IMR-90 (cell line): ENCODE measurements at regions not wholly inside any gene's neighbourhood (a gene's known extent, or its start where the extent isn't known, plus 50 kb on each side); places are given as distances from the start of the nearest gene placed in this dataset.

ENCODE experiments used
- ATAC-seq: fragments of 200-7000 bp; cut with Tn5 transposase; 2 replicates; pipeline ENCODE4 v1.9.1; 2020; ENCODE audit warnings: low read depth, mild to moderate bottlenecking, moderate library complexity
- BruUV-seq: library from RNA; stranded (reverse); fragments of 400-500 nt; replicated peaks from 2 replicates; lab custom pipeline; 2021; lab: Mats Ljungman, UMichigan
- CTCF ChIA-PET: fragments of 300-600 bp; formaldehyde crosslinking; extraction: SDS; loops from one replicate; lab custom pipeline; 2021; ENCODE audit warnings: antibody characterized with exemption; lab: Yijun Ruan, JAX
- POLR2A ChIA-PET: fragments of 300-600 bp; sonication (Branson Sonifier 250); formaldehyde crosslinking; loops from one replicate; lab custom pipeline; 2022; ENCODE audit warnings: antibody characterized with exemption; ENCODE audit not compliant: unreplicated experiment; lab: Charles Lee
- DNase-seq: peaks from one replicate; pipeline ENCODE4 v3.0.0; 2013
- H2AFZ ChIP-seq: replicated peaks from 2 replicates; pipeline ENCODE3; 2013; ENCODE audit warnings: low read length, mild to moderate bottlenecking; ENCODE audit not compliant: poor library complexity
- H2AK5ac ChIP-seq: 2 replicates; pipeline ENCODE4 v1.6.1; 2013; ENCODE audit warnings: low read depth, low read length, inconsistent platforms
- H2AK9ac ChIP-seq: replicated peaks from 2 replicates; pipeline ENCODE3; 2013; ENCODE audit warnings: mild to moderate bottlenecking, low read depth, low read length, moderate library complexity; ENCODE audit not compliant: poor library complexity
- H2BK120ac ChIP-seq: 2 replicates; pipeline ENCODE4 v1.6.1; 2013; ENCODE audit warnings: low read depth, low read length, inconsistent platforms
- H2BK15ac ChIP-seq: 3 replicates; pipeline ENCODE4 v1.6.1; 2013; ENCODE audit warnings: low read depth, low read length, inconsistent platforms
- H2BK20ac ChIP-seq: 2 replicates; pipeline ENCODE4 v1.6.1; 2013; ENCODE audit warnings: low read depth, mild to moderate bottlenecking, inconsistent platforms, low read length, moderate library complexity
- H2BK5ac ChIP-seq: 2 replicates; pipeline ENCODE4 v1.6.1; 2013; ENCODE audit warnings: mild to moderate bottlenecking, low read depth, low read length, inconsistent platforms; ENCODE audit not compliant: poor library complexity, severe bottlenecking
- H3K14ac ChIP-seq: replicated peaks from 2 replicates; pipeline ENCODE4 v1.6.1; 2013; ENCODE audit warnings: low read depth, low read length, inconsistent platforms
- H3K18ac ChIP-seq: 2 replicates; pipeline ENCODE4 v1.6.1; 2013; ENCODE audit warnings: low read depth, low read length, control low read depth
- H3K23ac ChIP-seq: 2 replicates; pipeline ENCODE4 v1.6.1; 2013; ENCODE audit warnings: low read depth, low read length, inconsistent platforms
- H3K27ac ChIP-seq: 2 replicates; pipeline ENCODE4 v1.5.1; 2013; ENCODE audit warnings: mild to moderate bottlenecking, control low read depth, low read length; ENCODE audit not compliant: insufficient read depth
- H3K27me3 ChIP-seq: 2 replicates; pipeline ENCODE4 v1.6.1; 2013; ENCODE audit warnings: low read length; ENCODE audit not compliant: control insufficient read depth, insufficient read depth
- H3K36me3 ChIP-seq: 2 replicates; pipeline ENCODE4 v1.6.1; 2013; ENCODE audit warnings: low read length, mixed read lengths; ENCODE audit not compliant: control insufficient read depth, insufficient read depth
- H3K4ac ChIP-seq: 2 replicates; pipeline ENCODE4 v1.6.1; 2013; ENCODE audit warnings: low read depth, low read length, inconsistent platforms
- H3K4me1 ChIP-seq: 2 replicates; pipeline ENCODE4 v1.6.1; 2013; ENCODE audit warnings: low read length, mixed read lengths; ENCODE audit not compliant: control insufficient read depth, insufficient read depth
- H3K4me2 ChIP-seq: 2 replicates; pipeline ENCODE4 v1.6.1; 2013; ENCODE audit warnings: low read depth, mild to moderate bottlenecking, control low read depth, low read length, moderate library complexity
- H3K4me3 ChIP-seq: 2 replicates; pipeline ENCODE4 v1.5.1; 2013; ENCODE audit warnings: low read depth, mild to moderate bottlenecking, control low read depth, low read length, moderate library complexity; ENCODE audit not compliant: insufficient read depth
- H3K56ac ChIP-seq: 2 replicates; pipeline ENCODE4 v1.6.1; 2013; ENCODE audit warnings: low read length, inconsistent platforms; ENCODE audit not compliant: insufficient read depth; ENCODE audit errors: extremely low read depth
- H3K79me1 ChIP-seq, 2 experiments: 2 replicates each; pipeline ENCODE4 v1.6.1; 2013; ENCODE audit warnings: low read length in 2 of 2, inconsistent platforms in 1 of 2, low read depth in 1 of 2
- H3K9ac ChIP-seq: 2 replicates; pipeline ENCODE4 v1.6.1; 2013; ENCODE audit warnings: low read depth, low read length, control low read depth
- H3K9me1 ChIP-seq: 2 replicates; pipeline ENCODE4 v1.6.1; 2013; ENCODE audit warnings: low read length, inconsistent platforms; ENCODE audit not compliant: insufficient read depth
- H3K9me3 ChIP-seq: 2 replicates; pipeline ENCODE4 v1.6.1; 2013; ENCODE audit warnings: low read length; ENCODE audit not compliant: control insufficient read depth, insufficient read depth
- H4K20me1 ChIP-seq: 2 replicates; pipeline ENCODE4 v1.6.1; 2013; ENCODE audit warnings: low read length, inconsistent platforms; ENCODE audit not compliant: insufficient read depth
- H4K5ac ChIP-seq: 2 replicates; pipeline ENCODE4 v1.6.1; 2013; ENCODE audit warnings: mild to moderate bottlenecking, low read depth, low read length, control low read depth
- H4K8ac ChIP-seq, 2 experiments: 2 replicates each; pipeline ENCODE4 v1.6.1; 2013; ENCODE audit warnings: low read depth in 2 of 2, low read length in 2 of 2, control low read depth in 1 of 2, inconsistent platforms in 1 of 2
- H4K91ac ChIP-seq: 2 replicates; pipeline ENCODE4 v1.6.1; 2013; ENCODE audit warnings: low read depth, low read length, inconsistent platforms; ENCODE audit not compliant: insufficient read depth
- CTCF ChIP-seq: conservative IDR thresholded peaks from 2 replicates; pipeline ENCODE4 v1.5.1; 2012; ENCODE audit warnings: mild to moderate bottlenecking, low read depth, low read length, improper control_type of control experiment
- ELK1 ChIP-seq: fragments of 150-350 bp; IDR thresholded peaks from 2 replicates; pipeline ENCODE4 v1.6.1; 2016; ENCODE audit warnings: low read depth, mild to moderate bottlenecking, low read length, moderate library complexity, borderline replicate concordance
- RCOR1 ChIP-seq: IDR thresholded peaks from 2 replicates; pipeline ENCODE4 v1.6.1; 2012; ENCODE audit warnings: mild to moderate bottlenecking, low read length, improper control_type of control experiment; ENCODE audit not compliant: insufficient replicate concordance
- RFX5 ChIP-seq: IDR thresholded peaks from 2 replicates; pipeline ENCODE4 v1.8.0; 2012; ENCODE audit warnings: low read depth, mild to moderate bottlenecking, low read length, moderate library complexity
- SMC3 ChIP-seq: fragments of 150-350 bp; IDR thresholded peaks from 2 replicates; pipeline ENCODE4 v1.6.1; 2016; ENCODE audit warnings: low read depth, mild to moderate bottlenecking, antibody characterized with exemption, low read length, moderate library complexity
- WGBS, 2 experiments: methylation state at CpG; one replicate each; pipeline versions ENCODE4 v1.1.5 to v1.1.7; 2013; ENCODE audit warnings: missing lambda C conversion rate in 2 of 2; ENCODE audit not compliant: insufficient read length in 1 of 2; ENCODE audit errors: extremely low coverage in 2 of 2; 5-methylcytosine and 5-hydroxymethylcytosine counted together
- dilution Hi-C: fragments of 300-500 bp; cut with HindIII; formaldehyde crosslinking; loops from one replicate; pipeline ENCODE4 v1.14.3; 2018; ENCODE audit warnings: low sequenced_read_pairs; ENCODE audit not compliant: unreplicated experiment
- in situ Hi-C: fragments of 300-500 bp; cut with MboI; formaldehyde crosslinking; loops from 3 replicates; pipeline ENCODE4 v1.14.3; 2019; ENCODE audit warnings: low sequenced_read_pairs, inconsistent platforms, mixed read lengths
- intact Hi-C: fragments of 100-400 bp; cut with micrococcal nuclease; formaldehyde crosslinking; loops from 2 replicates; pipeline ENCODE4 v1.10.0; 2022

GRCh38 chr17:79379700-79380445 is 231.0 kb downstream of the RBFOX3 start:
- no peak overlapping the region for H2BK20ac ChIP-seq
- no peak overlapping the region for H3K4me3 ChIP-seq
- CTCF ChIA-PET = interaction anchor here (1.2 kb wide), 1 partner anchor 9 kb away, joined by 4 read pairs; no protein-coding TSS in a partner anchor
- H3K9ac ChIP-seq = no peak overlapping the region
- in situ Hi-C loops = loop anchor here (25.0 kb wide), 1 partner anchor 518 kb away; no protein-coding TSS in a partner anchor
- no peaks in the 10 kb centered on the region for H3K9me3 ChIP-seq
- no peak overlapping the region for H2BK120ac ChIP-seq
- H3K4ac ChIP-seq = no peak overlapping the region
- WGBS, 2 experiments = 76% methylated on average over 9 of the region's 21 CpGs; no CpG with 5 or more reads in 1 of the 2 experiments
- no peaks in the 10 kb centered on the region for H3K36me3 ChIP-seq
- no peak overlapping the region for H3K4me2 ChIP-seq
- no peak overlapping the region for H4K5ac ChIP-seq
- no peak overlapping the region for H4K91ac ChIP-seq
- no peaks in the 10 kb centered on the region for H3K4me1 ChIP-seq
- no peak overlapping the region for H4K8ac ChIP-seq
- no peak overlapping the region for H3K27ac ChIP-seq
- no peak overlapping the region for H2AFZ ChIP-seq
- no peak overlapping the region for H2BK5ac ChIP-seq
- H4K20me1 ChIP-seq = no peaks in the 10 kb centered on the region
- H3K79me1 ChIP-seq = no peaks in the 10 kb centered on the region
- no TSS peak for BruUV-seq
- H3K56ac ChIP-seq = no peak overlapping the region
- no peak overlapping the region for H2AK5ac ChIP-seq
- no peak overlapping the region for H3K14ac ChIP-seq
- dilution Hi-C loops = no loop called here
- no peak for DNase-seq
- POLR2A ChIA-PET = no interaction called here
- H3K27me3 ChIP-seq = peaks cover 18% of the 10 kb centered on the region; the same call in 1 of the 2 replicates
- H3K9me1 ChIP-seq = no peaks in the 10 kb centered on the region
- H3K23ac ChIP-seq = no peak overlapping the region
- intact Hi-C loops = no loop called here
- H3K18ac ChIP-seq = no peak overlapping the region
- no peak overlapping the region for H2AK9ac ChIP-seq
- no peak overlapping the region for H2BK15ac ChIP-seq
- no peak for TF ChIP-seq RCOR1
- TF ChIP-seq RFX5 = no peak
- no peak for TF ChIP-seq ELK1
- TF ChIP-seq CTCF = no peak
- no peak for TF ChIP-seq SMC3
- ATAC-seq = no peak
